ENCODE measurements at regions not wholly inside any gene's neighbourhood (a gene's known extent, or its start where the extent isn't known, plus 50 kb on each side); places are given as distances from the start of the nearest gene placed in this dataset.

DNA sequence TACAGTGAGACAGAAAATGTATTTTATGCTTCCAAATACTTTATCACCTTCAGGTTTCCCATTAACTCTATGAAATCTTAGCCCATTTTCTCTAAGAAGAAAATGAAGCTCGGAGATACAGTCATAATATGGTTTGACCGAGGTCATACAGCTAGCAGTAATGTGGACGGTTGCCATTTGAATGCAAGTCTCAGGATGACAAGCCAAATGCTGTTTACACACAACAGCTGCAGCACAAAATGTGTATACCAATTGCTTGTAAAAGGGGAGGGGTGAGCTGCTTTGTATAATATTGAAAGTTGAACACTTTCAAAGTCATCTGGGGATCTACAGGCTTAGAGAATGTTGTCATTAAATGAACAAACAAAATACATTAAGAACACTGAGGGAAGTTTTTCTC lies 93.8 kb upstream of the FSIP2 start:
- TF ChIP-seq, protein P1, sequence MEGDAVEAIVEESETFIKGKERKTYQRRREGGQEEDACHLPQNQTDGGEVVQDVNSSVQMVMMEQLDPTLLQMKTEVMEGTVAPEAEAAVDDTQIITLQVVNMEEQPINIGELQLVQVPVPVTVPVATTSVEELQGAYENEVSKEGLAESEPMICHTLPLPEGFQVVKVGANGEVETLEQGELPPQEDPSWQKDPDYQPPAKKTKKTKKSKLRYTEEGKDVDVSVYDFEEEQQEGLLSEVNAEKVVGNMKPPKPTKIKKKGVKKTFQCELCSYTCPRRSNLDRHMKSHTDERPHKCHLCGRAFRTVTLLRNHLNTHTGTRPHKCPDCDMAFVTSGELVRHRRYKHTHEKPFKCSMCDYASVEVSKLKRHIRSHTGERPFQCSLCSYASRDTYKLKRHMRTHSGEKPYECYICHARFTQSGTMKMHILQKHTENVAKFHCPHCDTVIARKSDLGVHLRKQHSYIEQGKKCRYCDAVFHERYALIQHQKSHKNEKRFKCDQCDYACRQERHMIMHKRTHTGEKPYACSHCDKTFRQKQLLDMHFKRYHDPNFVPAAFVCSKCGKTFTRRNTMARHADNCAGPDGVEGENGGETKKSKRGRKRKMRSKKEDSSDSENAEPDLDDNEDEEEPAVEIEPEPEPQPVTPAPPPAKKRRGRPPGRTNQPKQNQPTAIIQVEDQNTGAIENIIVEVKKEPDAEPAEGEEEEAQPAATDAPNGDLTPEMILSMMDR (IDR thresholded peaks at IDR 0.05) = no peak
- TF ChIP-seq POLR2A (IDR thresholded peaks at IDR 0.05) = no peak
